ENCODE measurements at regions not wholly inside any gene's neighbourhood (a gene's known extent, or its start where the extent isn't known, plus 50 kb on each side); places are given as distances from the start of the nearest gene placed in this dataset.

DNA sequence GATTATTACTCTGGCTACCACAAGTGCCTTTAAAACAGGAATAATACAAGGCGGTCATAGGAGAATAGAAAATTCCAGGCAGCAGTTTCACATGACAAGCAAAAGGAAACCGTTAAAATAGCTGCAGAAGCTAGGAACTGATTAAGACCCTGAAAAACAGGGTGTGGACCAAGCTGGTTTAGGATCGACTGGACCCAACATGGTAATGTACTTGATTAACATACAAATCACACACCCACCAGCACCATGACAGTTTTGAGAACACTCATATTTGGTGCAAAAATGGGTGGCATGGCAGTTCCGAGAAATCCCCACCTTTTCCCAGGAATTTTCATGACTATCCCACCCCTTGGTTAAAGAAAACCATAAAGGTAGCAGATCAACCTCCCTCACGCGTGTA is 51.9 kb upstream of the TMEM163 start:
- H3K27ac Mint-ChIP-seq = no peak overlapping the region
- no peaks in the 10 kb centered on the region for H3K36me3 Mint-ChIP-seq (ENCODE audit: low read depth)
- no peaks in the 10 kb centered on the region for H3K9me3 Mint-ChIP-seq
- H3K4me3 Mint-ChIP-seq = no peak overlapping the region
- peaks cover 23% of the 10 kb centered on the region for H3K4me1 Mint-ChIP-seq (ENCODE audit: low read depth)
- TF ChIP-seq CTCF (IDR thresholded peaks at IDR 0.05) = no peak
- no peak for DNase-seq
- peaks cover 9% of the 10 kb centered on the region; the same call in 1 of the 2 replicates for H3K27me3 Mint-ChIP-seq (ENCODE audit: insufficient read depth)

- Mint-ChIP-seq H3K27me3 (ENCODE audit: insufficient read depth) (peaks cover 7% of the 10 kb centered on the region; the same call in 1 of the 2 replicates), H3K4me3 (no peak overlapping the region), H3K9me3 (no peaks in the 10 kb centered on the region), H3K4me1 (ENCODE audit: low read depth) (peaks cover 26% of the 10 kb centered on the region), H3K36me3 (ENCODE audit: low read depth) (no peaks in the 10 kb centered on the region), H3K27ac (no peak overlapping the region)
- no peak for TF ChIP-seq CTCF (IDR thresholded peaks at IDR 0.05)
- DNase-seq = no peak
Observed at GRCh38 chr2:134771313-134771801, 52.6 kb upstream of the TMEM163 start.

- Mint-ChIP-seq H3K9me3 (no peaks in the 10 kb centered on the region), H3K4me1 (ENCODE audit: low read depth) (peaks cover 26% of the 10 kb centered on the region), H3K4me3 (no peak overlapping the region), H3K36me3 (ENCODE audit: low read depth) (no peaks in the 10 kb centered on the region), H3K27me3 (ENCODE audit: insufficient read depth) (peaks cover 7% of the 10 kb centered on the region), H3K27ac (no peak overlapping the region)
- no peak for TF ChIP-seq CTCF (IDR thresholded peaks at IDR 0.05)
- DNase-seq = no peak
Observed at GRCh38 chr2:134772493-134773169, 53.8 kb upstream of the TMEM163 start.

- Mint-ChIP-seq H3K4me1 (ENCODE audit: low read depth) (peaks cover 26% of the 10 kb centered on the region), H3K36me3 (ENCODE audit: low read depth) (no peaks in the 10 kb centered on the region), H3K27ac (no peak overlapping the region), H3K4me3 (no peak overlapping the region), H3K9me3 (no peaks in the 10 kb centered on the region), H3K27me3 (ENCODE audit: insufficient read depth) (peaks cover 8% of the 10 kb centered on the region)
- DNase-seq = no peak
- no peak for TF ChIP-seq CTCF (IDR thresholded peaks at IDR 0.05)
Observed at GRCh38 chr2:134773335-134773734, 54.5 kb upstream of the TMEM163 start.

DNA sequence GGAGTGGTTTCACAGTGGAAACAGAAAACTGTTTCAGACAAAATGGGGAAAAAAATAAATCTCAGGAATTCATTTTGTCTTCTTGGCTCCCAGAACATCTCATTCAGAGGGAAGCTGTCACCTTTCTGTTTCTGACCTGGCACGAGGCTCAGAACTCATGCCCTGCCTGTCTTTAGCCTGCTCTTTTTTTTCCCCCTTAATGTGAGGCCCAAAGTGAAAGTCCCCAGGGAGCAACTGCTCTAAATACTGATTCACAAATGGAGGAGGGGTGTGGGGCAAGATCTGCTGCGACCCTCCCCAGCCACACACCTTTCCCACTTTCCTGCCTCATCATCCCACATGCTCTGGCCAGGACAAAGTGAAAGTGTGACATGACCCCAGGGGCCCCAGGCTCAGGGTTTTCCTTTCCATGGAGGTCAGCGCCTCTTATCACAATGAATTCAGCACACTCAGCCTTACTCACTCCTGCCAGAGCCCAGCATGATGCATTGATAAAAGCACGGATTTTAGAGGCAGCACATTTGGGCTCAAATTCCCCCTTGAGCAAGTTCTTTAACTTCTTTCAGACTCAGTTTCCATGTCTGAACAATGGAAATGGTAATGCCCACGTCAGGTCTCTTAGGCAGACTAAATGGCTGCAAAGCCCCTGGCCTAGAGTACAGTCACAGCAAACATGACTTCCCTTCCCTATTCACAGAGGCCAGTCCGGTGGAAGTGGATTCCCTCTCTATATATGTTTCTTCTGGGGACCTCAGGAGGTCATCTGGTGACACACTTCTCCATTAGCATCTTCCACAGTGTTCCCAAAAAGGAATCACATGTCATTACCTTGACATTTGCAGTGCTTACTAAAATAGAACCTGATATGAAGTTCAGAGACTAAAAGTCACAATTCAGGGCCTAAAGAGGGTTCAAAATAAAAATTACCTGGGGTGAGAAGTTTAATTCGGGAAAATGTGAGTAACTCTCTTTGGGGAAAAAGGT is 55.3 kb upstream of the TMEM163 start:
- Mint-ChIP-seq H3K9me3 (no peaks in the 10 kb centered on the region), H3K36me3 (ENCODE audit: low read depth) (no peaks in the 10 kb centered on the region), H3K4me1 (ENCODE audit: low read depth) (peaks cover 26% of the 10 kb centered on the region), H3K27me3 (ENCODE audit: insufficient read depth) (peaks cover 9% of the 10 kb centered on the region), H3K27ac (peak overlapping the region; percentile 53), H3K4me3 (peak overlapping the region; percentile 55)
- peak; percentile 8 for DNase-seq
- no peak for TF ChIP-seq CTCF (IDR thresholded peaks at IDR 0.05)
